B cell (primary cell): ENCODE measurements at regions not wholly inside any gene's neighbourhood (a gene's known extent, or its start where the extent isn't known, plus 50 kb on each side); places are given as distances from the start of the nearest gene placed in this dataset.

Experiments used
- CTCF ChIP-seq: fragments of 200-600 bp; IDR thresholded peaks from one replicate; pipeline ENCODE4 v1.8.0; 2022; ENCODE audit warnings: antibody characterized with exemption, mild to moderate bottlenecking
- EZH2 ChIP-seq: IDR thresholded peaks from 2 replicates; pipeline ENCODE4 v1.6.1; 2012; ENCODE audit warnings: borderline replicate concordance, low read depth, mild to moderate bottlenecking, moderate library complexity, low read length; ENCODE audit not compliant: insufficient read depth, poor library complexity, severe bottlenecking

- TF ChIP-seq CTCF (no peak), EZH2 (no peak)
Measured at GRCh38 chr17:5693821-5694220, 109.5 kb upstream of the NLRP1 start.
